ENCODE measurements at regions not wholly inside any gene's neighbourhood (a gene's known extent, or its start where the extent isn't known, plus 50 kb on each side); places are given as distances from the start of the nearest gene placed in this dataset.

DNA sequence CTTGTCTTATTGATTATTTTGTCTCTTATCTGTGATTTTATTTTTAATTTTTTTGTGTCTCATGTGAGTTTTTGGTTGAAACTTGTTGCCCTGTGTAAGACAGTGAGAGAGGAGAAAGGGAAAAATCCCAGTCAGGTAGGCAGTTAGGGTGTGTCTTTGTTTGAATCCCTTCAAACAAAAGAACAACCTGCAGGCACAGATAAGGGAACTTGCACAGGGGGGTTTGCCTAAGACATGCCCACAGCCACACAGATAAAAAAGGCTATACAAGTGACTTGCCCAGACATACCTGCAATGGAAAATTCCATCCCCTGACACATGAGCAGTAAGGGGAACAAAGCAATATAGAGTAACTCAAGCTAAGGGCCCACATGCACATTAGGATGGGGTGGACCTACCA, 127.8 kb upstream of the PLET1 start:
- H3K4me3 ChIP-seq (replicated peaks in 1 of 2; ENCODE audit: low read depth in 1 of 2, low read length in 2 of 2), result no peak overlapping the region
- CTCF ChIA-PET, result no interaction called here
- RAD21 ChIA-PET (ENCODE audit: low non-redundant PET in 1 of 2, low total read pairs in 2 of 2, uncharacterized antibody in 2 of 2, unreplicated experiment in 2 of 2), result no interaction called here
- H3K4me2 ChIP-seq (ENCODE audit: low read length), result no peak overlapping the region
- H3K36me3 ChIP-seq (ENCODE audit: control insufficient read depth in 1 of 2, insufficient read depth in 2 of 2, low read length in 2 of 2), result no peaks in the 10 kb centered on the region
- no peaks in the 10 kb centered on the region for H3K79me2 ChIP-seq (ENCODE audit: insufficient read depth, low read length)
- H3K9me3 ChIP-seq (ENCODE audit: control insufficient read depth in 1 of 2, insufficient read depth in 1 of 2, low read depth in 1 of 2, low read length in 2 of 2), result no peaks in the 10 kb centered on the region
- no peaks in the 10 kb centered on the region for H4K20me1 ChIP-seq (ENCODE audit: insufficient read depth)
- H3K27me3 ChIP-seq (ENCODE audit: insufficient read depth, low read length), result no peaks in the 10 kb centered on the region; the same call in 1 of the 2 replicates
- no peak overlapping the region for H3K27ac ChIP-seq (ENCODE audit: low read depth, low read length)
- no peaks in the 10 kb centered on the region for H3K4me1 ChIP-seq (ENCODE audit: control insufficient read depth in 1 of 2, insufficient read depth in 2 of 2, low read length in 2 of 2)
- H3K9ac ChIP-seq (ENCODE audit: low read length), result no peak overlapping the region
- H2AFZ ChIP-seq (ENCODE audit: low read depth, low read length, poor library complexity, severe bottlenecking), result no peak overlapping the region
- intact Hi-C loops (cut with micrococcal nuclease), result no loop called here
- POLR2A ChIA-PET, result no interaction called here
- BruUV-seq (replicated peaks), result no TSS peak
- H3K9me2 ChIP-seq (ENCODE audit: insufficient read depth), result no peaks in the 10 kb centered on the region
- ATAC-seq (no peak), DNase-seq (ENCODE audit: low read depth, low spot score) (no peak)
- TF ChIP-seq ZBTB33 (IDR thresholded peaks at IDR 0.05; ENCODE audit: extremely low read depth, insufficient replicate concordance, low read length) (no peak), SRF (IDR thresholded peaks at IDR 0.05; ENCODE audit: low read depth) (no peak), EZH2phosphoT487 (IDR thresholded peaks at IDR 0.05; ENCODE audit: borderline replicate concordance) (no peak), CTCF (IDR thresholded peaks at IDR 0.05 in 2 of 3, conservative IDR thresholded peaks at IDR 0.05 in 1 of 3; ENCODE audit: borderline replicate concordance in 1 of 3, insufficient read depth in 1 of 3, low read depth in 2 of 3, low read length in 2 of 3) (no peak), CEBPB (IDR thresholded peaks at IDR 0.05; ENCODE audit: low read depth) (no peak), EGR1 (IDR thresholded peaks at IDR 0.05; ENCODE audit: low read depth) (no peak), POLR2A (IDR thresholded peaks at IDR 0.05; ENCODE audit: borderline replicate concordance, extremely low read depth, insufficient read depth, insufficient read length) (no peak), ATF3 (IDR thresholded peaks at IDR 0.05) (no peak)
- TF ChIP-seq, protein P1, sequence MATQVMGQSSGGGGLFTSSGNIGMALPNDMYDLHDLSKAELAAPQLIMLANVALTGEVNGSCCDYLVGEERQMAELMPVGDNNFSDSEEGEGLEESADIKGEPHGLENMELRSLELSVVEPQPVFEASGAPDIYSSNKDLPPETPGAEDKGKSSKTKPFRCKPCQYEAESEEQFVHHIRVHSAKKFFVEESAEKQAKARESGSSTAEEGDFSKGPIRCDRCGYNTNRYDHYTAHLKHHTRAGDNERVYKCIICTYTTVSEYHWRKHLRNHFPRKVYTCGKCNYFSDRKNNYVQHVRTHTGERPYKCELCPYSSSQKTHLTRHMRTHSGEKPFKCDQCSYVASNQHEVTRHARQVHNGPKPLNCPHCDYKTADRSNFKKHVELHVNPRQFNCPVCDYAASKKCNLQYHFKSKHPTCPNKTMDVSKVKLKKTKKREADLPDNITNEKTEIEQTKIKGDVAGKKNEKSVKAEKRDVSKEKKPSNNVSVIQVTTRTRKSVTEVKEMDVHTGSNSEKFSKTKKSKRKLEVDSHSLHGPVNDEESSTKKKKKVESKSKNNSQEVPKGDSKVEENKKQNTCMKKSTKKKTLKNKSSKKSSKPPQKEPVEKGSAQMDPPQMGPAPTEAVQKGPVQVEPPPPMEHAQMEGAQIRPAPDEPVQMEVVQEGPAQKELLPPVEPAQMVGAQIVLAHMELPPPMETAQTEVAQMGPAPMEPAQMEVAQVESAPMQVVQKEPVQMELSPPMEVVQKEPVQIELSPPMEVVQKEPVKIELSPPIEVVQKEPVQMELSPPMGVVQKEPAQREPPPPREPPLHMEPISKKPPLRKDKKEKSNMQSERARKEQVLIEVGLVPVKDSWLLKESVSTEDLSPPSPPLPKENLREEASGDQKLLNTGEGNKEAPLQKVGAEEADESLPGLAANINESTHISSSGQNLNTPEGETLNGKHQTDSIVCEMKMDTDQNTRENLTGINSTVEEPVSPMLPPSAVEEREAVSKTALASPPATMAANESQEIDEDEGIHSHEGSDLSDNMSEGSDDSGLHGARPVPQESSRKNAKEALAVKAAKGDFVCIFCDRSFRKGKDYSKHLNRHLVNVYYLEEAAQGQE (IDR thresholded peaks at IDR 0.05; ENCODE audit: low read depth), result no peak

Measured in HCT116 (cell line).